Stimulated activated CD4-positive, alpha-beta T cell treated with anti-CD3 and anti-CD28 coated beads, Interleukin-4, amount 100 ng/mL, for 48 hours (primary cell): ENCODE measurements at regions not wholly inside any gene's neighbourhood (a gene's known extent, or its start where the extent isn't known, plus 50 kb on each side); places are given as distances from the start of the nearest gene placed in this dataset.

ENCODE experiments used
- DNase-seq, 2 donors: peaks; one replicate each; pipeline ENCODE4 v3.0.0-alpha.2; 2020; ENCODE audit warnings: low read depth in 2 of 2

DNA sequence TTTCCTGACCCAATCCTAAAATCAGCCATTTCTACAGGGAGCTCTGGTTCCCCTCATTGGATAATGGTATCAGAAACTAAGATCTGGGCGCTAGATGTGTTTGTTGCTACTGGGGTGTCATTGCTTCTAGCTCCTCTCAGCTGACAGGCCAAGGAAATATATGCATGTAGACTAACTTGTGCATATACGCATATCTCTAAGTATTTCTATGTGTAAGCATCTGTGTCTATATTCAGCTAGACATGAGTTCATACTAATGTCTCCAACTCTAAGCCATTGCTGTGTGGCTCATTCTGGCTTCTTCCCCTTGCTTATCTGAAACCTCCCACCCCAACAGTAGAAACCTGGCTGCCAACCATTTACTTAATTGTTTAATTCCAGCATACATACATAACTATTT is 130.3 kb upstream of the MAGI3 start:
- DNase-seq = no peak

DNA sequence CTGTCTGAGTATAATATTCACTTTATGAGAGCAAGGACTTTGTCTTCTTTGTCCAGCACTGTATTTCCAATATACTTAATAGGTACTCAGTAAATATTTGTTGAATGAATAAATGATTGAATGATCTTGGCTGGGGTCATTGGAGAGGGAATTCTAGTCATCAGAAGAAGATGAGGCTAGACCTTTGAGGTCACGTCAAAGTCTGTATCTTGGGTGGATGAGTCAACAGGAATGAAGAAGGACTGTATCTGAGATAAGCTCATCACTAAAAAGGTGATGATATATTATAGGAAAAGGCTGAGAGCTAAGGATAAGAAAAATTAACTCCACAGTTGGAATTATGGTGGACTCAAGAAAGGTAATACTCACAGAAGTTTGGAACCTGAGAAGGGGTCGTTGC is 125.1 kb upstream of the MAGI3 start:
- no peak for DNase-seq

DNA sequence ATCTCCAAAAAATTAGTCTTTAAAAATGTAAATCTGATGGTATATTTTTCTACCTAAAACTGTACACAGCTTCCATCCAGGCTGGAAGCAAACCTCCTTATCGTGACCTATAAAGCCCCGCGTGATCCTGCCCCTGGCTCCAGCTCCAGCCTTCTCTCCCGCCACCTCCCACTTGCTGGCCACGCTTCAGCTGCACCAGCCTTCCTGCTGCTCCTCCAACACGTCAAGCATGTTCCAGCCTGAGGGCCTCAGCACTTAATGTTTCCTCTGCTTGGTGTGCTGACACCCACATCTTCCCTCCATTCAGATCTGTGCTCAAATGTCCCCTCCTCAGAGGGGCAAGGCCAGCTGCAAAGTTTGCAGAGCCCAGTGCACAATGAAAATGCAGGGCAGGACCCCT is 123.5 kb upstream of the MAGI3 start:
- no peak for DNase-seq

DNA sequence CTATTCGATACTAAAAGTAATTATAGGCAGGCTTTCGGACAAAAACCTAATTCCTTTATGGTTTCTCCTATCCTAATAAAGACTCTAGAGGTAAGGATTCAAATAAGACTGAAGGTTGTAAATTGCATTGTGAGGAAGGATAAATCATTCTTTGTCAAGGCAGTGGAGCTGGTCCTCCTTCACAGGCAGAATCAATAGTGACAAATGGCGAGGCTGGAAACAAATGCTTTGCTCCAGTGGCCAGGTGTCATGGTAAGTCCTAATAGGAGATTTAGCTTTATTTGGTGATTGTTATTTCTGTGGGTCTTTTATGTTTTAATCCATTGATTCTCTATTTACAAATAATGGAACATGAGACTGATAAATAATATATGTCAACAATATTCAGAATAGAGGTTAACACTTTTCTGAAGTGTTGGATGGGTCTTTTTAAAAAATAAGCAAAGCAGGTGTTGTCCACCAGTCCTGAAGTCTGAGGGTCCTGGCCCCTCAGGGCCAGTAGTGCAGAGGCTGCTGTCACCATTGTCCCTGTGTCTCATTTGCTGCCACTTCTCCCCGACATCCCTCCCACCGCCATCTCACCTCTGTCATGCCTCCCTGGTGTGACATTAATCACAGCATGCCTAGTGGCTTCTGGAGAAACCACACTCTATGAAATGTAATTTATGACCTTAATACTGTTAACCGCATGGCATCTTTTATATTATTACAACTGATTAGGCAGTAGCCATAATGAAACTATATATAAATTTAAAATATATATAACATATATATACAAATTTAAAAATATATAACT is 120.9 kb upstream of the MAGI3 start:
- DNase-seq = no peak

DNA sequence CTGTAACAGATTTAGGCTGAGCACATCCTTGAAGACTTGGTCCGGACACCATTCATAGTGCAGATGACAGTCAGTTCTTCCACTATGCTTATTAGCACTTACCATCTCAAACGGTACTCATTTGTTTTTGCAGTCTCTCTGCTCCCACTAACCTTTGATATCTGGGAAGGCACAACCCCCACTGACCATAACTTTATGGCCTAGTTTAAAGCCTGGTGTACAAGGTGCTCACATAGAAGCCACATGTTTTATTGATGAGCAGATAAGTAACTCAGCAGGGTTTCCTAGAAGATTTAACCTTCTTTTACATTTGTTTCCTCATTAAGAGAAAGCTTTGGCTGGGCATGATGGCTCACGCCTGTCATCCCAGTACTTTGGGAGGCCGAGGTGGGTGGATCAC is 119.3 kb upstream of the MAGI3 start:
- DNase-seq = no peak

DNA sequence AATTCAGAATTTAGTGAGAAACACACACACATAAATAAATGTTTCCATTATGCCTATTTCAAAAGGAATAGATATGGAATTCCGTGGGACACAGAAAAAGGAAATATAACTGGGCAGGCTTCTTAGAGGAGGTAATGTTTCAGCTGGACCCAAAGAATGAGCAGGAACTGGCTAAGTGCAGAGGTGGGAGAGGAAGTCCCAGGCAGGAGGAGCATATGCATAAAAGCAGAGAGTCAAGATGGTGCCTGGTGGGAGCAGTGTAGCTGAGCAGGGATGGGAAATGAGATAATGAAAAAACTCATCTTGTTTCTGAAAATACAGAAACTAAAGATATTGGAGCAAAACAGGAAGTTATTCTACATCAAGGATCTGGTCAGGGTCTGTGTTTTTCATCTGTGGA is 115.2 kb upstream of the MAGI3 start:
- no peak for DNase-seq

DNA sequence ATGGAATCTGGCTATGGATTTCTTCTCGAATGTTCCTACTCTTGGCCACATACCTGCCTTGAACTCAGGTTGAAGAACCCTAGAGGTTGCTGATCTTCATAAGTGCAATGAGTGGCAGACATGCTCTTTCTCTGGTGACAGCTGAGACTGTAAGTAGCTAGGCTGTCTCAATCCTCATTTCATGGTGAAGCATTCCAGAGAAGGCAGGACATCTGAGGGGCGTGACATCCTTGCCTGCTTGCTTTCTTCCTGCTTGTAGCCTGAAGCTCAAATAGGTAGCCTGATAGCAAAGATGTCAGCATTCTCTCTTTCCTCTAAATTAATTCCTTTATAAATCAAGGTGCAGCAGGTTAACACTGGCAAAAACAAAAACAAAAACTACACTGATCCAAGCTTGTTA is 114.6 kb upstream of the MAGI3 start:
- DNase-seq = no peak

DNA sequence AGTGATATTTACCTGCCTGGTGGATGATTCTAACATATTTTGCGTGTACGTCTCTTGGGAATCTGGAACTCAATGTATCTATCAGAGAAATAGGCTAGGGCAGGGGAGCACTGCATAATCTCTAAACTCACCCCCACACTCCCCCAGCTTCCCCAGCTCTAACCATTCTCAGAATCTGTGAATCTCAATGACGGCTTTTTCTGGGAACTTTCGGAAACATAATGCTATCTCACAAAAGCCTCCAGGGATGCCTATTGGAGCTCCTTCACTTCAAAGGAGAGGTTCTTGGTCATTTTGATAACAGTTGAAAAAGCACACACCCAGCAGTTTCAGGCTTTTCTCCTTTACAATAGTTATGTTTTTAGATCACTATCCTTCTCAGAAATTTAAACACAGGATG is 113.8 kb upstream of the MAGI3 start:
- no peak for DNase-seq

DNA sequence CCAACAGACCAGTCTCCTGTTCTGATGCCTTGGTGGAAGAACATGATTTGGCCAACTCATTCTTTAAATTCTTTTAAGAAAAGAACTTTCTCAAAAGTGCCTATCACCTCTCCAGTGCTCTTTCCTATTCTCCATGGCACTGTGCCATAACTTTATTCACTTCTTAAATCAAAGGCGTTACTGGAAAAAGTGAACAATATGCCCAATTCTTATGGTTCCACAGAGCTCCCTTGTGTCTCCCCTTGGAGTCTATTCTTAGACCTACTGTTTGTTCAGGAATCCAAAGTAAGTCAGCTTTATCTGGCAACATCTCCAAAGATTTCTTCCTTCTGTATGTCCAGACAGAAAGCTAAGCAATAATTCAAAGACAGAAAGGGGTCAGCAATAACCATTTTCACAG is 111.9 kb upstream of the MAGI3 start:
- no peak for DNase-seq

DNA sequence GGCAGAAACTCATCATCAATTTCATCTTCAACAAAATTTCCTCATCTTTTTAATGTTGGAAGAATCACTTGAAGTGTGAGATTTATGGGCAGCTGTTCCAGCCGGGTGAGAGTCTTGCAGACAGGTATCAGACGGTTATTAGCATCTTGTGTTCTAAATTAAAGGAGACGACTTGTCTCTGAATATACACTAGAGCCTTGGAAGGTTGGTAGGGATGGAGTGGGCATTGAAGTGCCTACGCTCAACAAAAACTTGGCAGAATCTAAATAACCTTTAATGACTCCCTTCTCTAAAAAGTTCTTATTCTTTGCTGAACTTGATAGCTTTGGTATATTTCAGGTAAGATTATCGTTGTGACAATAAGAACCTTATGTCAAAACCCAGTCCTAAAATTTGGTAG is 111.5 kb upstream of the MAGI3 start:
- no peak for DNase-seq

DNA sequence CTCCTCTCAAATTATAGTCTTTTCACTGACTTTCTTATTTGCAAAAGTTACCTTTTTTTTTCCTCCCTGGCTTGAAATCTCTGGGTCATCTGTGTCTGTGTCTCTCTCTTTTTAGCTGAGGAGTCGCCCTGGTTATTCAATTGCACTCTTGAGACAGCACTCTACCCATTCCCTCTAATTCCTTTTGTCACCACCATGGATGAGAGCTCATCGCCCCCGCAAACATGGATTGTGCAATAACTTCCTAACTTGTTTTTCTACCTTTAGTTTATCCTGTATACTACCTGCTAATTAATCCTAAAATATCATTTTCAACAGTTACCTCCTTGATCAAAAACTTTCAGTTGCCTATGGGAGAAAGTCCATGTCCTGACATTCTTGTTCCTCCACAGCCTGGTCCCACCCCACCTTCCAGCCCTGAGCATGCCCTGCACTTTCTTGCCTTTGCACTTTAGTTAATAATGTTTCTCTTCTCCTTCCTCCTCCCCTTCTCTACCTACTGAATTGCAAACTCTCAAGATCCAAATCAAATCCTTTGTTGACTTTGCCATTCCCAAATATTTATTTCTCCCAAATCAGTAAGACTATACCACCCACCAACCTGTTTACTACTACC is 110.4 kb upstream of the MAGI3 start:
- no peak for DNase-seq

DNA sequence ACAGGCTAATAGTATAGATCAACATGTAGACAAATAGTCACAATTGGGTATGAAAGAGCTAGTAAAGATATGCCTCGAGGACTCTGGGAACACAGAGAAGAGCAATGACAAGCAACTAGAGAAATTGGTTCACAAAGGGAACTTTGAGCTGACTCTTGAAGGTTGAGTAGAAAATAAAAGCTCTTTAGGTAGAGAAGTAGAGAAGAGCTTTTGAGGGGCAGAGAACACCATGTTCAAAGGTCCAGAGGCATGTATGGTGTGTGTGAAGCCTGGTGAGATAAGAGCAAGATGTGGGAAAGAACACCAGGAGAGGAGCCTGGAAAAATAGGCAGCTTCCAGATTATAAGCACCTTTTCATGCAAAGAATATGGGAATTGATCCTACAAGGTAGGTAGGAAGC is 109.7 kb upstream of the MAGI3 start:
- DNase-seq = no peak

DNA sequence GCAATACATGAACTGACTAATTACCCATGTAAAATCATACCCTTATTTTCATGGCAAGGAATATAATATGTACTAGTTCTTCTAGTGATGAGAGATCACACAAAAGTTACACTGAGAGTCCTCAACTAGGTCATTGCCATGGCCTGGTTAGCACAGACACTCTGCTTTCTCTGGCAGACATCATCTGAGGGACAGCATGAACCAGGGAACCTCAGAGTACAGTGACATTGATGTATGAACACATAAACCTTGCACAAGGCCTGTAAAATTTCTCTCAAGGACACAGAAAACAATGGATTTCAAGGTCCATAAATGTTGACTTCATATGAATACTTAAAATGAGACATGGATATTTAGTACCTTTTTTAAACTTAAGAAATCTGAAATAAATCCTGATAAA is 108.8 kb upstream of the MAGI3 start:
- DNase-seq = no peak

DNA sequence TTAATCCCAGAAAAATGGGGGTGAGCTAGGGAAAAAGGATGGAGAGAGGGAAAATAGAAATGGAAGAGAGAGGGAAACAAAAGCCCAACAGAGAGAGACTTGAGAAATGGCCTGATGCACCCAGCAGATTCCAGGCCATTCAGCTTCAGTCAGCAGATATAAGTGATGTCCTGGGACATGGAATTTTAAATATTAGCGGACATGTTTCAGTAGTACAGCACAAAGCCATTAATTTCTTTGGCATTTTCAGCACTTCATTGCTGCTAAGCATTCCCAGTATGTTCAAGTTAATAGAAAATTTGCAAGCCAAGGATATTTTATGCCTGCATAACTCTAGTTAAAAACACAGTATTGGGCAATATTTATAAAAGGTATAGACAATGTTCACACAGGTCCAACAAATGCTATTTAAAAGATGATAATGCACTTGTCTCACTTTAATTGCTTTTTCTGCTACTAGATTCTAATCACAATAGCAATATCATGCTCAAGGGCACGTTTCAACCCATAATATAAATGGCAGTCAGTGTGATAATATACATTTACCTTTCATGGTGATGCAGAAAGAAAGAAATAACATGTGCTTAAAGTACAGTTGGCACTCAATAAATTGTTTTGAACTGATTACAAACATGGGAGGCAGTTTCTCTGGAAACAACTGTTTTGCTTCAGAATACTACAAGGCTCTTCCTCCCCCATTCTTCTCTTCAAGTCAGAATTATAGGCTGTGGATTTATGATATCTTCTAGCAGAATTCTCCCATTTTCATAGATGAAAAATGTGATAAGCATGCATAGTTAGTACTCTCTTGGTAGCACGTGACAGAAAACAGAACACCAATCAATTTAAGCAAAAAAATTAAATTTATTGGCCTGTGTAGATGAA is 108.1 kb upstream of the MAGI3 start:
- no peak for DNase-seq

DNA sequence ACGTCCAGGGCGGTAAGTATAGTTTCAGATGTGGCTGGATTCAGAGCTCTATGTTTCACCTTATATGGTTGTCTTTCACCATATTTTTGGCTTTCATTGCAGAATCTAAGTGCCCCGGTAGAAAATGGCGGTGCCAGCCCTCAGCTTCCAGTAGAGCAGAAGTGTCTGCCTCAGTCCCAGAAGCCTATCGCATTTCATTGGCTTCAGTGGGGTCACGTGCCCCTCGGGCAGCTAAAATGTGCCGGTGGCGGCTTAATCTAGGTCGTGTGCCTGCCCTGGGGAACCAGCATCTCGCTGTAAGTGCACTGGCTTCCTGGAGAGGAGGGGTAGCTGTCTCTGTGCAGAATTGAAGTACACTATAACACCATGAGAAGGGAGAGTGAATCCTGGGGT is 107.4 kb upstream of the MAGI3 start:
- no peak for DNase-seq

DNA sequence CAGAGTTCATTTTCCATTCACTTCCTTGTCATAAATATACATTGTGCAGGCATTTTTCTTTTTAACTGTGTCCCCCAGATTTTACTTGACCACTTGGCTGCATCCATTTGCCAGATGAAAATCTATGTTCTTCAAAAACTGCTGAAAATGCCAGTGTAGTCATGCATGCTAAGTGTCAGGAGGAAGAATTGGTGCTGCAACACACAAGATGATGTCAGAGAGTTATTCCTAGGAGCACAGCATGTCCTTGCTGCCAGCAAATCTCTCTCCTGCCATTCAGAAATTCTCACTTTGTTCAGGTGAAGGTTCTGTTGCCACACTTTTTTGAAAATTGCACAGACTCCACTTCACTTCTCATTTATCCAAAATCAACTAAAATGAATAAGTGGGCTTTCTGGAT is 106.4 kb upstream of the MAGI3 start:
- DNase-seq = no peak

DNA sequence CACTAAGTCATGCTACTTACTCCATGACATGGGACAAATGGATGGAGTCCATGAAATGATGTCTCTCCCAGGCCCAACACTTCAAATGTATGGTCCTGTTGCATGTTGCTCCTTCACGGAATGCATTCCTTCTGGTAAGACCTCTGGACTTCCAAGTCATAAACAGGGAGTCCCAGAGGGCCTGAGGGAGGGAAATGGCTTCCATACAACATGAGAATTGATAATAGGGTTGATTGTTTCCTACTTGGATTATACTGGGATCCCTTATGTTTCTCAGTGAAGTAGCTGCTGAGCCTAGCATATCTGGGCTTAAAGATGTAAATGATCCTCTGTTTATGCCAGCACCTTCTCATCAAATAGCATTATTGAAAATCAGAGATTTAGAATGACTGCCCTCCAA is 104.2 kb upstream of the MAGI3 start:
- DNase-seq = no peak

DNA sequence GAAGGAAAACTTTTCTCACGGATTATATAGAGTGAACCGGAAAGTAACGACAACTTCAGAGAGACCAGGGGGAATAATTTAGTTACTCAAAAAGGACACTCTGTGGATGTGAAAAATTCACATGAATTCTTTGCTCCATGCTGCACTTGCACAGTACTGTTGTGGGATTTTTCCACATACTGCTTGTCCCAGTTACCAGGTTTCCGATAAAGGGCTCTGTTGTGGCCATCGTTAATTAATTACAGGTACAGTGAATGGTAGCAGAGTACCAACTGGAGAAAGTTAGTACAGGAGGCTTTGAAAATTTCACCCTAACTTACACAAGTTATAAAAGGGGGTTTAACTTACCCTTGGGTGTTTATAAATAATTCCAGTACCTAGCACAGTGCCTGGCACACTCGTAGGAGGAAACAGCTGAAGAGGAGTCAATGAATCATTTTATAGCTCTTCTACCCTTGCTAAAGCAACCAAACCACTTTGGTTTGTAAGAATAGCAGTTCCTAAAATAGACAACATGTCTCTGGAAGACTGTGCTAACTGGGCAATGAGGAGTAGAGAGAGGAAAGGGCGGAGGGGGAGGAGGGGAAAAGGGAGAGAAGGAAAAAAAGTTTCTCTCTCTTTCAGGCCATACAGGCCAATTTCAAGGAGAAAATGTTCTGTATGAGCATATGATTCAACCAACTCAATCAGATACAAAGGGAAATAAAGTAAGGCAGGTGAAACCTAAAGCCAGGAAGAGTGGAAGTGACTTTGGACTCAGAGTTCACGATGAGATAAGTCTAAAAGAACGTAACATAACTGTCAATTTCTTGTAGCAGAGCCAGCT is 98.3 kb upstream of the MAGI3 start:
- DNase-seq = no peak

DNA sequence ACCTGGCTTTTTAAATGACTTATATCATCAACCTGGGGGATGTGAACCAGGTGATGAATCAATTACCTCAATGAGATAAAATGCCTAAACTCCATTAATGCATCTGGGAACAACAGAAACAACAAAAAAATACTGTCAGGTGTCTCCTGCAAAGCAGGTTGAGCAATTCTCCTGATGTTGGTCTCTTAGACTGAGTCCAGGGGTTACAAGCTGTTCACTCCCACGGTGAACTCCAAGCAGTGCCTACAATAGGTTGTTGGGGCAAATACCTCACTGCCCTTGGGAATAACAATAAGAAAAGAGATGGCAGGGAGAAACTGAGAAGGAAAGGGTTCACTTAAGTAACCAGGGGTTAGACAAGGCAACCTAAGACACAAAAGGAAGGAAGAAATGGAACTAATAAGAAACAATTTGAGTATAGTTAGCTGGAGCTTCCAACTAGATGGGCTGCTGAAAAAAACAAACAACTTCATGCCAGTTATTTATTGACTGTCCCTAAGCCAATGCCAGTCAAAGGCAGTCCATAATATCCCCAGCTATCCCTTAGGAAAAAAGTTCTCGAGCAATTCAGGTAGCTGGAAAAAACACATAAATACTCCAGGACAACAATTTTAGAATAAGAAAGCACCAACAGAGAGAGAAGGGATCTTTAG is 97.6 kb upstream of the MAGI3 start:
- DNase-seq = no peak

DNA sequence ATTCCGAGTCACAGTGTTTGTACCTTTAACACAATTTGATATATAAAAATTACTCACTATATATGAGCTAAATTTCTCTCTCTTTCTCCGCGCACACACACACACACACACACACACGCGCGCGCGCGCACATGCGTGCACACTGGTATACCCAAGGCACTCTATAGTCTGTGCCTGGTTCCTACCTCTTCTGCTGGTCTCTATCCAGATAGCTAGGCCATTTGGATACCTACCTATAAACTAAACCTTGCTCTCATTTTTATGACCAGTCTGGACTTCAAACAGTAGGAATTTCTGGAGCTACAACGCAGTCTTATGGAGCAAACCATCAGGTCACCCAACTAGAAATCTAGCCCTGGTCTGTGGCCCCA is 97.1 kb upstream of the MAGI3 start:
- no peak for DNase-seq

DNA sequence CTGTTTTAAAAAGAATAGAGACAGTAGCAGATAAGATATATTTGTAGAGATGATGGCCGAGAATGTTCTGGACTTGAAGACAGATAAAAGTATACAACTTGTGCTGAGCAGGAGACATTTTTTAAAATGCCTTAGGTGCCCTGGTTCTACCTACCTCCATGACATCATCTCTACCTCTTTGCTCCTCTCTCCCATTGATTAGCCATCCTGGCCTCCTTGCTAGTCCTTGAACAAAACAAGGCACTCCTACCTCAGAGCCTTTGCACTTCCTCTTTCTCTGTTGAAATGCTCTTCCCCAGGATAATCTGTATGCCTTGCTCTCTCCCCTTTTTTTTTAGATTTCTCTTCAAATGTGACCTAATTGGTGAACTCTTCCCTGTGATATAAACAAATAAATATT is 92.6 kb upstream of the MAGI3 start:
- DNase-seq = no peak

DNA sequence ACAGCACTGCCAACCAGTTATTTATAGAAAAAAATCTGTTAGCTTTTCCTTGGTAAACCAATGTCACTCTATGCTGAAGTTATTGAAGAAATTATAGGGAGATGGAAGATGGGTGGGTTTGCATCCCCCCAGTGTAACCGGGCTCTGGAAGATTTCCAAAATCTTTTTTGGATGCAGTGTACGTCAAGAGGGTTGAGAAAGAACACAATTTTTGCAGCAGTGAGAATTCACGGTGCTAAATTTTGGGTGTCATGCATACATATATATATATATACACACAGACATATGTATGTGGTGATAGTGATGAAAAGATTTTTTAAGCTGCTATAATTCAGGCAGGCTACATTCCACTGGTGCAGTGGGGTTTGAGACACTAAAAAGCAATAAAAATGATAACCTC is 91.4 kb upstream of the MAGI3 start:
- no peak for DNase-seq
